NCI-H774 (cell line): ENCODE measurements at regions not wholly inside any gene's neighbourhood (a gene's known extent, or its start where the extent isn't known, plus 50 kb on each side); places are given as distances from the start of the nearest gene placed in this dataset.
"Not testable (repeated sequence)": the region's sequence is repeated elsewhere in the genome, so short reads cannot be mapped to it uniquely, and the experiment has no call there.

Experiments
- DNase-seq: peaks from one replicate; lab custom pipeline; 2025; lab: John Stamatoyannopoulos, UW

DNA sequence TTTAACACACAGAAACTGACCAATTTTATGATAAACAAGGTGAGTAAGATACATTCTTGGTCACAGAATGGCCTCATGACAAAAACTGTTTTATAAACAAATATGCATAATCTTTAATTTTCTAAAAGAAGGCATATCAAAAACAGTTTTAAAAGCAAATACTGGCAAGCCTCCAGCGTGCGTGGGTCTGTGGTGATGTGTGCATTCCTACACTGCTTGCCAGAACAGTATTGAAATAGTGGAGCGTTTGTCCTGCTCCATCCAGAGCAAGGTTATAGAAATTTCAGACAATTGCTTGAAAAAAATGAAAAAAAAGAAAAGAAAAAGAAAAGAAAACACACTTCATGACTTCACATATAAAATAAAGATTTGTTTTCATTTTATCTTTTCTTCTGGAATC is 140.9 kb downstream of the MZT1 start:
- no peak for DNase-seq

DNA sequence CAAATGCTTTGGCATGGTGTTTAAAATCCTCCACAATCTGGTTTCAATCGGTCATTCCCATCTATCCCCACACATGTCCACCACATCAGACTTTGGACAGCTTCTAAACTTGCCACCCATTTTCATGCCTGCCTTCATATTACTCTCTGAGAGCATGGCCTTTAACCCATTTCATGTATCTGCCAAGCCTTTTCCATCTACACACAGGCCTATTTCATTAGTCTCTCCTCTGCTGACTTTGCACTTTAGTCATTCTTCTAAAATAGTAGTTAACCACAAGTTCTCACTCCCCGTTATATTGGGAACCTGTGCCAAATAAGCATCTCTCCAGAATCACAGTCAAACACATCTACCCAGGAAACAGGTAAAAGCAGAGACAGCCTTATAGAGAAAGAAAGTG is 142.2 kb downstream of the MZT1 start:
- DNase-seq = no peak

DNA sequence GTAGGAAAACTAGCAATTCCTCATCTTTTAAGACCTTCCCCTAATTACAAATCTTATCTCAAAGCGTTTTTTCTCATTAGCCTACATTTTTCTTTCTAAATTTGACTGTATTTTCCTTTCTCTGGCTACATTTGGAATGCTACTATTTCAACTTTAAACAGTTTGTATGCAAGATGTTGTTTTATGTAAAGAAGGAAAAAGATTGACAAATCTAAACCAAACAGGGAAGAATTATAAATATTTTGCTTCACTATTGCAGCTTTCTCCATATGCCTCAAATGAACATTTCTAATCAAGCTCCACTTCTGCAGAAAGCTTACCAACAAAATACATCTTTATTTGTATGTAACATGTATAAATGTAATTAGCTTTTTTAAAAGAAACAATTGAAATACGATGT is 156.2 kb downstream of the MZT1 start:
- DNase-seq = no peak

DNA sequence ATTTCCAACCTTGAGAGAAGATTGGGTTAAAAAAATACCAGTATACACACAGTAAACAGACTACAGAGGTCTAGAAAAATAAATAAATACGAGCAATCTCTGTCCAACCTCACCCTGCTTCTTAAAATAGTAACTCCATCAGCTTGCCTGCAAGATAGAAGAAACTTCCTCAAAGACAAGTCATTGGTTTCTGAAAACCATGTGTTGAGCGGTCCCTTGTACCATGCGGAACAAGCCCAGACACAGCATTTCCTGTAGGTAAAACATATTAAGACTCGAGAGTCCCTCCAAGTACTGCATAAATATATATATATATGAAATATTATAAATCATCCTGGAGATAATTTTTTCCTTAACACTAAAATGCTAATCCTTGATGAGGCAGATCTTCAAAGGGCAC is 157.4 kb downstream of the MZT1 start:
- no peak for DNase-seq

DNA sequence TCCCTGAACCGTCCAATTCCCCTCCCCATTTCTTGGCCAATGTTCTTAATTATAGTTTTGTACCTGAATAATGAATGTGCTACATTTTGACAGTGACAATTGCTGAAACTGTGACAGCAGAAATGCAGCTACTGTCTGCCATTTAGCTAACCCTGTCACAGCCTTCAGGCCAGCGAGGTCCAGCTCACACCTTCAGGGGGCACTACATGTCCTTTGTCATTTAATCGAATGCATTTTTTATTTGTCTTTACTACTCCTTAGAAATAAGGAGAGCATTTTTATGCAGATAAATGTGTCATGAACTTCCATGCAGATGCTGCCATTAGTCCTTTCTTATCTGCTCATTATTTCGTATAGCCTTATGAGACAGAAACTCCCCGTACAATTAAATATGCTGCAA is 159.9 kb downstream of the MZT1 start:
- no peak for DNase-seq

DNA sequence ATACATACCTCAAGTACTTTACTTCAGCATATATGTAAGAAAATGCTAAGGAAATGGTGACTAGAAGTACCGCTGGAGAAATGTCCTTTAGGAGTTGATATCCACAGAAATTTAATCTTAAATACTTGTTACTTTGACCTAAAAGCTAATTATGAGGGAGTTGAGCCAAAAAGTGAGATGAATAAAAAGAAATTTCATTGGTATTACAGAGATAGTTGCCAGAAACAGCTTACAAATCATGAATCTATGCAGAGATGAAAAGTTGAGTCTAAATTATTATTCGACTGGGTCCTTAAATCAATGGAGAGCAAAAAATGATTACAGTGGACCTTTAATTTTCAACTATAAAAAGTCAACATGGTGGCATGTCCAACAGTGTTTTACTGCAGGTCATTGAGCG is 160.9 kb downstream of the MZT1 start:
- no peak for DNase-seq

DNA sequence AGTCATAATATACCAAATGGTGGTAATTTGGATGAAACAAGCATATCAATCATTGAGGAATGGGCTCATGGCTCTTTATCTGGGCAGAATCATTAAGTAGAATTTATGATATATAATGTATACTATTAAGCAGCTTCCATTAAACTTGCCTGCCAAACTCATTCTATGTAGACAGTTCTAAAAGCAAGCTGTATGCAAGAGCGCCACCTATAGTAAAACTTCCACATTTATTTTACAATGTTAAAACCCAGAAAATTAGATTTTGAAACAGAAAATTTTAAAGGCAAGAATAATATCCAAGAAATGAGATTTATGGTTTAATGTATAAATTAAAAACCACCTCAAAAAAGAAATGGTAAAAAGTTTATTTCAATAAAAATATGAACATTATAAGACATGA is 161.5 kb downstream of the MZT1 start:
- DNase-seq = no peak

DNA sequence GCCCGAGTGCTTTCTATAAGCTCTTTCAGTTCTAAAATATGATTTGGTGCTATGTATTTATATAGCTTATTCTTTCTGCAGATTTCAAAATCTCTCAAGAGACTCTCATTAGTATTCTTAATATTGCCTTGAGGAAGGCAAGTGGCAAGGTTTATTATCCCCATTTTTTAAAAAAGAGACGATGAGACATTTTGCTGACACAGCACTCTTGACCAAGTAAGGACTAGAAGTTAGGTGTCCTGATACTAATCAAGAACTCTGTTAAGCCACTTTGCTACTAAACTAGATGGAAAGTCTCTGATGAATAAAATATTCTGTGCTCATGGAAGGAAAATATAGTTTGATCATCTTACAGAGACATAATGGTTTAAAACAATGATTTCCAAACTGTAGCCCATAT is 164.7 kb downstream of the MZT1 start:
- no peak for DNase-seq

DNA sequence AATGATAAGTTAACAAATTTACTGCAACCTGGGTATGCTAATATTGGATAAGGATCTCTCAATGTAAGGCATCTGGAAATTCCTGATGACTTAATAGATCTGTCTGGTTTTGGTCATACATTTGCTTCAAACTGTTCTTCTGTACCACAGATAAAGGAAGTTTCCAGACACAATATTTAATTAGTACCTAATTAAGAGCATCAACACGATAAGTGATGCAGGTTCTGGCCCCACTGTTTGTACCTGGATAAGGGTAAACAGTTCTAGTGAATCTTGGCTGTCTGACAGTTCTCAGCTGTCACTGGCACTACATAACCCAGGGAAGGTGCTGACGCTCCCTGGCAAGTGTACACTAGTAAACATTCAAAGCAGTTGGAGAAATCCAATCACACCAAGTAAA is 165.6 kb downstream of the MZT1 start:
- DNase-seq = no peak

DNA sequence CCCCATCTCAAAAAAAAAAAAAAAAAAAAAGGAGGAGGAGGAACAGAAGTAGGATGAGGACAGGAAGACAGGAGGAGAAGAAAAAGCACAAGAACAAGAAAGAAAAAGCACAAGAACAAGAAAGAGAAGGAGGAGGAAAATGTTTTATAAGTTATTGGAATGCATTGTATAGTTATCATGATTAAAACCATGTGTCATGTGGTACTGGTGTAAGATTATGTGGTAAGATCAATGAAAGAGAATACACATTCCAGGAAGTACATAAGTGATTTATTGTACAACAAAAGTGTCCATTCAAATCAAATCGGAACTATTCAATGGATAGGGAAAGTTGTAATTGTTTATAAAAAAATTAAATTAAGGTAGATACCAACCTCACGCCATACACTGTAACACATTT is 167.7 kb downstream of the MZT1 start:
- no peak for DNase-seq

DNA sequence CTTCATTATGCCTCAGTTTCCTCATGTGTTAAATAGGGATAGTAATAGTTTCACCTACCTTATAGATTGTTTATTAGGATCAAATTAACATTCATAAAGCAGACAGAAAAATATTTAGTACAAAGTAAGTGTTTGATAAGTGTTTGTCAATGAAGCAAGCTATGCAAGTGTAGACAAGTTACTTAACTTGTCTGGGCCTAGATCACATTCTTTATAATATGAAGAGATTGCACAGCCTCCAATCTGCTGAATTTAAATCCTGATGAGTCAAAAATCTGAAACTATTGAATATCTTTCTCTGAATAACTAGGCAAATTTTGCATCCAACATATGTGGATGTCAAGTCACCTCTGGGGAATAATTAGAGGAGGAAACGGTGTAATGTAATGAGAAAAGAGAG is 170.5 kb downstream of the MZT1 start:
- DNase-seq = no peak

DNA sequence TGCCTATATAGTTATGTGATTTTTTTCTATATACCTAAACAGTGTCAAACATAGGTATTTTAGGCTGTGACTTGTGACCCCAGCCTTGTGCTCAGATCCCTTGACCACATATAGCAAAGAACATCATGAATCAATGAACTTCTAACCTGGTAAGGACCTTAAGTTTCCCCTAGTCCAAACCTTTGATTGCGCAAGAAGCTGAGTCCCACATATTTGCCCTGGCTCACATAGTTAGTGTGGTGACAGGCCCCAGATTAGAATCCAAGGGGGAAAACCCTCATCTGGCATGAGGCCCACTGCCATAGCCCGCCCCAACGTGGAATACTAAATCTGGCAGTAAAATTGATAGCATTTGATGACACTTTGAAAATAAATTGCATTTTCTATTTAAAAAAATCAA is 171.8 kb downstream of the MZT1 start:
- DNase-seq = no peak

DNA sequence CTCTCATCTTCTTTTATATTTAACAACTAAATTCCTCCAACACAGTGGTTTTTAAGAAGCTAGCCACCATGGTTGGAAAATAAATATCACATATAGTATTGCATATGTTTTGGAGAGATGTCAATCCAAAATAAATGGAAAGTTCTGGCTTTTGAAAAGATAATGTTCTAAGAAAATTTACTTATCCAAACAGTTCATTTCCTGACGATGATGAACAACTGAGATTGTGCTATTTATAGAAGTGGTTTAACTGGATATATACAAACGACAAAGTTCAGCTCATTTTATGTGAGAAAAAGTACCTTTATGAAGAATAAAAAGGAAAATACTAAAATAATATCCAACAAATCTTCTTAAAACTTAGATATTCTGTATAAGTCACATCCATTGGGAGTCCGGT is 174.7 kb downstream of the MZT1 start:
- no peak for DNase-seq

DNA sequence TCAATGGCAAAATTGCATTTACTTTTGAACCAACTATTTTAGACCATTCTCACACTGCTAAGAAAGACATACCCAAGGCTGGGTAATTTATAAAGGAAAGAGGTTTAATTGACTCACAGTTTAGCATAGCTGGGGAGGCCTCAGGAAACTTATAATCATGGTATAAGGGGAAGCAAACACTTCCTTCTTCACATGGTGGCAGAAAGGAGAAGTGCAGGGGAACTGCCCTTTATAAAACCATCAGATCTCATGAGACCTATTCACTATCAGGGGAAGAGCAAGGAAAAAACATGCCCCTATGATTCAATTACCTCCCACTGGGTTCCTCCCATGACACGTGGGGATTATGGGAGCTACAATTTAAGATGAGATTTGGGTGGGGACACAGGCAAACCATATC is 181.5 kb downstream of the MZT1 start:
- not testable (repeated sequence) for DNase-seq

DNA sequence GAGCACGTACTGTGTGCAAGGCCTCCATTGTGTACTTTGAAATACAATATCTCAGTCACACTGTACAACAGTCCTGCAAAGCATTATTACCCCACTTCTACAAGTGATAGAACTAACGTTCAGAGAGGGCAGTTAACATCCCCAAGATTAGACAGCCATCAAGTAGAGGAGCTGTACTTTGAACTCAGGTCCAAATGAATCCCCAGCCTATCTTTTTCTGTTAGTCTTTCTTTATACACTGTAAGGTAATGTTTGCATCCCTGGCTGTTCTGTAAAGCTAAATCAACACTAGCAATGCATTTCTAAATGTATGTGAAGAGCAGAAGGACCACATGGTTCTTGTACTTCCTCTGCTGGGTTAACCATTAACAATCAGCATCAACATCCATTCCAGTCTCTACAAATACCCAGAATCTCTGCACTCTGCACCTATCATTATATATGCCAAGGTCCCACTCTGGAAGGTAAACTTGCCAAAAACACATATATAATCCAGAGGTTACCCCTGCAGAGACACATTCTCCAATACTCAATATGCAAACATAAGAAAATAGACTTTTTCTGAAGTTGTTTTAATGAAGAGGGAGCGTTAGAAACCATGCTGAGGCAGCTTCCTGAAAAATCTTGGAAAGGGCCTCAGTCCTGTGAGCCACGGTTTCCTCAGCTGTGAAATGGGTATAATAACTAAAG is 182.3 kb downstream of the MZT1 start:
- no peak for DNase-seq

DNA sequence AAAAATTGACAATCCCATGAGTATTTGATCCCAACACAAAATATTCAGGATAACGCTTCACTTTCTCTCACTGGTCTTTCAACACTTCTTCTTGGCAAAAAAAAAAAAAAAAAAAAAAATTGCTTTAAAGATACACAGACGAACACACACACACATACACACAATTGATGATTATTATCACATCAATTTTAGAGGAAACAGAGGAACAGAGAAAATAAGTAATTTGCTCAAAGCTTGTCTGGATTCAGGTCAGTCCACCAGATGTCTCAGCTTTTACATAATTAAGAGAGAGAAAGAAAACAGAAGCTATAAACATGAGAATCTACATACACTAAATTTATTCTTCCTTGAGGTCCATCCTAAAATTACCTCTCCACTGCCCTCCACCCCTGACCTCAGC is 183.4 kb downstream of the MZT1 start:
- no peak for DNase-seq

DNA sequence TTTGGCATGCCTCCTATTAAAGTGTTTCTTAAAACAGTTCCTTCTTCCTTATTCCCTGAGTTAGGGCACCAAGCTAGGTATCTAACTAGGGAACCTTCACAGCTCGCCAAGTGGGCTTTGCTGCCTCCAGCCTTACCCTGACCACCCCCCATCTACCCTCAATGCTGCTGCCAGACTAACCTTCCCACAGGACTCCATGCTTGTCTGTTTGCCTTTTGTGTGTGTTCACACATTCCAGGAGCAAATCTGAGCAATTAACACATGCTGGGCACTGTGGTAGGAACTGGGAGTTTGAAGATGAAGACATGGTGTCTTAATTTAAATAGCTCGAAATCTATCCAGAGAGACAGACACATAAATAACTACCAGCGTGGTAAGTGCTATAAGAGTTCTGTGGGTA is 185.2 kb downstream of the MZT1 start:
- no peak for DNase-seq

DNA sequence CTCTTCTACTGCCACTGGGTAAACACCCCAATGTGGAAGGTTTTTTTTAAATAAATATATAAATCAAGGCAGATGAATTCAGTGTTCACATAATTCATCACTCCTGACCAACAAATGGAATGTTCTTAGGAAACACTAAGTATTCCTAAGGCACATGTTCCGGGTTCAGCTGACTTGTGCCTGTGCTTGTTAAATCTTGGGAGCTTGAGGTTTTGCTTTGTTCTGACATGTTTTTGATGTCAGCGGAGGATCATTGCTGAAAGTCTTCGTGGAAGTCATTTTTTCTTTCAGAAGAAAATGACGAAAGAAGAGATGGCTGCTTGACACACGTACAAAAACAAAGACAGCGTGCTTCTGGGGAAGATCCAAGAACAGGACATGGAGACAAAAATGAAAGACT is 185.8 kb downstream of the MZT1 start:
- DNase-seq = no peak

DNA sequence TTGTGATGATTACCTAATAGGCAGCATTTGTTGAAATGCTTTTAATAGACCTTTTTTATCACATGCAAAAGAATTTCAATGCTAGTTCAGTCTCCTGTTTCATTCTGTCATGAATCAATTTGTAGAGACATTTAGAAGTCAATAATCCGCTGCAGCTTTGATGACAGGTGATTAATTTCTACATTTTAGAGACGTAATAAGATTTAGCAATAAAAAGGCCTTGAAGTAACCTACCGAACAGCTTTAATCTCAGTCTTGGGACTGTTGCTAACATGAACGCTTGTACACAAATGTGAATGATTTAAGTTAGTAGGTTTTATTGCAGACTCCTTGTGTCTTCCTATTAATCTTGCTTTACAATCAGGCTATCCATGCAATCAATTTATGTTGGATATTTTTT is 186.5 kb downstream of the MZT1 start:
- no peak for DNase-seq

DNA sequence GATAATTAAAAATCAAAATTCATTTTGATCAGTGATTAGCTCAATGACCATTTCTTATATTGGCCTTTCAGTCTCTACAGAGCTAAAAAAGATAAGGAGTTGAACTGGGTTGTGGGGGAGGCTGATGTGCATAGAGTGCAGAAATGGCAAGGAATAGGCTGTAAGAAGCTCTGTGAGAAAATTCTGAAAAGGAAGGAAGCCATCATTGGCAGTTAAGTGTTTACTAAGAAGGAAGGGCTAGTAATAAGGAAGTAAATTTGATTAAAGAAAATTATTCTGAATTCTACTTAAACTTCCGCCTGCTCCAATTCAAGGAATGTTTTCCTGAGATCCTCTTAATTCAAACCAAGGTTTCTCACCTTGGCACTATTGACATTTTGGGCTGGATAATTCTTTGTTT is 187.5 kb downstream of the MZT1 start:
- no peak for DNase-seq

DNA sequence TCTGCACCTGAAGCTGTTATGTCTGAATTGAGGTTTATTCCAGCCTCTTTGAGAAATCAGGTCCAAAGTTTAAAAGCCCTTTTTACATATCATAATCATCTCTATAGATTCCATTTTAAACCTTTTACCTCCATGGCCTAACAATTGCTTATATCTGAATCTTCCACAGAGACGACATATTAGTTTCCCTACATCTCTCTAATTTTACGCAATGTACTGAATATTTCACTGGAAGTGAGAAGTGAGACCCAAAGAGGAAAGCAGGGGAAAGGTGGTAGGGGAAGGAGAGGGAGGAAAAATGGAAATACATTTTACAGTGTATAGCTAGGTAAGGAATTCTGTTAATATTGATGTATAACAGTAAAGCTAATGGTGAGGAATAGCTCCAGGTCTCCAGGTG is 189.6 kb downstream of the MZT1 start:
- DNase-seq = no peak

DNA sequence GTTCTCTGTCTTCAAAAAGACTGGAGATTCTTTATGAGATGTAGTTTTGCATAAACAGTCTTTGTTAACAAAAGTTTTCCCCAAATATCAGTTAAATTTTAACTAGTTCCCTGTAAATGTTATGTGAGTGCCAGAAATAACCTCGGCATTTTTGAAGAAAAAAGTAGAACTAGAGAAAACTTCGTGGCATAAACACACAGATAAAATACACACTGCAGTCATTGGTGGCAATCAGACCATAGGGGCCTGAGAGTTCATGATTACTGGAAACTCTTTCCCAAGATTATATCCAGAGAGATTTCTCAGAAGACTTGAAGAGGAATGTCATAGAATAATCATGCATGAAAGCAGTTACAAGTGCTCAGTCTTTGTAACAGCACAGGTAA is 190.0 kb downstream of the MZT1 start:
- no peak for DNase-seq

DNA sequence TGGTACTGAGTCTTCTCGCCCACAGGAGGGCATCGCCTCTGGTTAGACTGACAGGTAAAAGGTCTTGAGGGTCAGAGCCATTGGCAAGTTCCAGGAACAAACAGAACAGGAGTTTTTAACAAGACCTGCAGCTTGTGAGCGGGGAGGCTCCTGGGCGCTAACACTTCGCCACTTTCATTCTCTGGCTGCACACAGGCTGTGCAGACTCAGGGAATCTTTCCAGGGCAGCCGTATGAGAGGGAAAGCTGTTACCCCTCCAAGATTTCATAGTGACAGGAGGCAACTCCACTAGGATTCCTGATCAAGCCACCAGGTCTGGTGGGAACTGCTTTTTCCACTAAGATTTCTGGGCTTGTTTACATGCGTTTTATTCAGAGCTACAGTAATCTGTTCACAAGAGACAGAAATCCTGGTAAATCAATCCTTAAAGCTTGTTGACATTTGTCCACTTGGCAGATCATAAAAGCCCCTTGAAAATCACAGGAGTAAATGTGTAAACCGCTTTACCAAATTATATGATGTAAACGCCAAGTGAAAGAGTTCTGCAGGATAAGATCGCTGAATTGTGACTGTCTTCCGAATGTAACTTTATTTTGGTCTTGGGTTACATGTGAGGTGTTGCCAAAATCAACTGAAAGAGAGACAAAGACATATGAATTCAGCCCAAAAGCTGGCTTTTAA is 190.6 kb downstream of the MZT1 start:
- DNase-seq = no peak

DNA sequence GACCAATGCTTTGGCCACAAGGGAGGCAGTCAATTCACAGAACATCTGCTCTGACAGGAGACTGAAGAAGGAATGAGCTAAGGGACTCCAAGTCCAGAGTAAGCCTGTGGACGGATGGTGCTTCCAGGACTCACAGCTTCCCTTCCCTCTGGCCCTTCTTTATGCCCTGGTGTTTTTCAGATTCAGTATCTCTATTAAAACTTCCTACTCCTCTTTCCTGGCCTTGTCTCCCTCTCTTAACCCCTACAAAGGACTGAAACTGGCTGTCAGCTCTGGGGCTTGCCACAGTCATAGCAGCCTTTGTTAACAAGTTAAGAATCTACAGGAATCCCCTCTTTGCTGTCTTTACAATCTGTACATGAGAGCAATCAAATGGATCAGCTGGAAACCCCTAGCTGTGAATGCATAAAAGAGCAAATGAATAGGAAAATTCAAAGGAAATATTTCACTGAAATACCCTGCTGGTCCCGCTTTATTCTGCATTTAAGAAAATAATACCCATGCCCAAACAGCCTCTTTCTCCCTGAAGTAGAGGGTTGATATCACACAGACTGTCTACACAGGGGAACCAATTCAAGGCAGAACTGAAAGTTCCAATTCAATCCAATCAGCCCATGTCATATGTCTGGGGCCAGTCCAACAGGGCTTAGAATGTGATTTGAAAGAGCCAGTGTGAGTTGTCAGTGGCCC is 192.3 kb downstream of the MZT1 start:
- DNase-seq = no peak
